SW480 (cell line): ENCODE measurements at regions not wholly inside any gene's neighbourhood (a gene's known extent, or its start where the extent isn't known, plus 50 kb on each side); places are given as distances from the start of the nearest gene placed in this dataset.
"Not testable (repeated sequence)": the region's sequence is repeated elsewhere in the genome, so short reads cannot be mapped to it uniquely, and the experiment has no call there.

ENCODE experiments used
- DNase-seq: peaks from one replicate; pipeline ENCODE4 v3.0.0-alpha.2; 2016; ENCODE audit warnings: low spot score

DNA sequence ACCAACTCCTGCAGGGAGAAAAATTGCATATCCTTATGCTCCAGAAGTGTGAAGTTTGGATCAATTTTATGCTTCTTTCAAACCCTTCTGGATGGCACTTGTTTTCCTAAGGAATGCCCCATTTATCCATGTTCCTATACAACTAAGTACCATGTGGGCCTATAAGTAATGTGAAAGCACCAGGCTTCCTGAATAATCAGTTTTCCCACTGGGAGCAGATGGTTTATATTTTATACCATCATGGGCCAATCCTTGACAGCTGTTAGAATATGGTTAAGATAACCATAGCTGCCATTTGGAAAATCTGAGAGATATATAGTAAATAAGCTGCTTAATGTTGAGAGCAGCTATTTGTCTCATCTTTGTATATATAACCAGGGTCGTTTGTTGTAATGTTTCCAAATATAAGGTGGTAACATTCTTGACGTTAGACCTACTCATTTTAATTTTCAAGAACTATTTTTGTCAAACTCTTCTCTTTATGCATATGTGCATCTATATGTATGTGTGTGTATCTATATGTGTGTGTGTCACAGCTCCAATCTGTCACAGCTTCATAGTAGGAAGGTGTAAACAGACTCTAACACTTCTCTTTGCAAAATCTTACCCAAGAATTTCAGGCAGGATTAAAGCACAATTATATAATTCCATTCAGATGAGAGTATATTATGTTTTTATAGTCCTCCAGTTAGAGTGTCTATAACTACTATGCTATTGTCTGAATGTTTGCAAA is 458.7 kb upstream of the GCFC2 start:
- DNase-seq = no peak

DNA sequence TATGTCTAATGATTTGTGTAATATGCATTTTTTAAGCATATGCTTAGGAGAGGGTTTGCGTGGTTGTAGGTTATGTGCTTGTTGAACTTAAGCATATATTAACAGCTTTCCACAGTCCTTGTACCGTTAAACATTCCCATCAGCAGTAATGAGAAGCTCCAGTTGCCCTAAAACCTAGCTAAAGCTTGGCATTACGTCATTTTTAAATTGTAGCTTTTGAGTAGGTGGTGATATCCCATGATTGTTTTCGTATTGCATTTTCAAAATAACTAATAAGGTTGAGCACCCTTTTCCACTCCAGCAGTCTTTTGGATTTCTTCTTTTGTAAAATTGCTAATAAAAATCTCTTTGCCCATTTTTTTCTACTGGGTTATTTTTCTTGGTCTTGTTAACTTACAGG is 453.1 kb upstream of the GCFC2 start:
- no peak for DNase-seq

DNA sequence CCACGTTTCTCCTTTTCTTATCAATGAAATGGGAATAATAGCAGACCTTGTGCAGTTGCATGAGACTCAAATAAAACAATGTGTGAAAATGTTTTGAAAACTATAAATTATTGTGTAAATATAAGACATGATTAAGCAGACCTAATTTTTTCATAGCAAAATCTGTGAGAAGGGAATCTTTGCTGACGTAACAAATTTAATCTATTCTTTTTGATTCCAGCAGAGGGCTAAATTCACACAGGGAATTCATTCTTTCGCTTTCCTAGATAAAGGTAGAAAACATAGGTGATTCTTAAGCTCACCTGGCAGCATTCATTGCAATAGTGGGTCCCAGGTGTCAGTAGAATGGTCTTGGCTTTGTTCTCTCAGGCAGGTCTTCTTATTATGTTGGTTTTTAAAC is 450.0 kb upstream of the GCFC2 start:
- DNase-seq = no peak

DNA sequence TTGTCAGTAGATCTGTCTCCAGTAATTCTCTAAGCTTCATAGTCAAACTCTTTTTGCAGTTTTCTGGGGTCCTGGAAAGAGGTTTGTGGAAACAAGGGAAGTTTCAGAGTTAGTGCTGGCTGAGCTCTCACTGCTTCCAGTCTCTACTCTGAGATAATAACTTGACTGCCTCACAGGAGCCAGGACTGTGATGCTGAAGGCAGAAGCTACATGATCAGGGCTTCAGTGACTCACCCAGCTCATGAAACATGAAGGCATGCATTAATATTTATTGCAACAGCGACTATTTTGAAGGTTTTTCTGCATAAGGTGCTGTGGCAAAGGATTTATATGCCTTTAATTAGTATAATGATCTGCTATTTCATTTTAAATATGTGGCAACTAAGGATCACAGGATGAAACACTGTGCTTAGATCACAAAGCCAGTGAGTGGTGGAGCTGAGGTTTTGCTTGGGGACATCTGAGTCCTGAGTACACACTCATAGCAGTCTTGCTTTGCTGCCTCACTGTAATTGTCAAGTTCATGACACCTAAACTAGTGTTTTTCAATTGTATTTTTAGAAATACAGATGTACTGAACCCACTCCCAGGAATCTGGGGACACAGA is 448.4 kb upstream of the GCFC2 start:
- no peak for DNase-seq

DNA sequence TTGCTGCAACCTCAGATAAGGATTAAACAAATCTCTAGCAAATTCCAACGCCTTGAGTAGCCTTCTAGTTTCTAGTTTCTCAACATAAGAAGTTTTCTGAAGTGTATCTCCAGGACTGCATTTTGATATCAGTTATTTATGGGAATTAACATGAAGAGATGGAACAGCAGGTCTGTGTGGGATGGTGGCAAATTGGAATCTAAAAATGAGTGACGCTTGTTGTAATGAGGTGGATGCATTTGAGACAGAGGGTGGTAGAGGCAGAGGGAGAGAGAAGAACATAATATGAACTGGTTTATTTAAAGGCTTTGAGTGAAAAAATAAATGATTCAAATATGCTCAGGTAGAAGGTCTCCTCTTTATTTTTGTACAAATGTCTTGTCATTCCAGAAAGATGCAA is 446.8 kb upstream of the GCFC2 start:
- no peak for DNase-seq

DNA sequence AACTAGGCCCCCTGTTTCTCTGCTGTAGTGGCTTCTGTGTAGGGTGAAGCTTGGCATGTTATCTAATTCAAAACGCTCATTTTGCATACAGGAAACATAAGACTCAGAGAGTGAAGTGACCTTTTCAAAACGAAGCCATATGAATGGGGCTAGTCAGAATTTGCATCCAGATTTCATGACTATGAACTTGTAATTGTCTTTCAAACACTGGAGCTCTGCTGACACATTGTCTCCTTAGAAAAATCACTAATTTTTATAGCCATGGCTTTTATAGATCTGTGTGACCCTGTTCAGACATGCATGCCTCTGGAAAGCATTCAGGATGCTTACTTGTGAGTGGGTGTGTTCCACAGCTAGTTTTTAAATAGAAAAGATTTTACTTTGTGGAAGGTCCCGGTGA is 444.3 kb upstream of the GCFC2 start:
- no peak for DNase-seq

DNA sequence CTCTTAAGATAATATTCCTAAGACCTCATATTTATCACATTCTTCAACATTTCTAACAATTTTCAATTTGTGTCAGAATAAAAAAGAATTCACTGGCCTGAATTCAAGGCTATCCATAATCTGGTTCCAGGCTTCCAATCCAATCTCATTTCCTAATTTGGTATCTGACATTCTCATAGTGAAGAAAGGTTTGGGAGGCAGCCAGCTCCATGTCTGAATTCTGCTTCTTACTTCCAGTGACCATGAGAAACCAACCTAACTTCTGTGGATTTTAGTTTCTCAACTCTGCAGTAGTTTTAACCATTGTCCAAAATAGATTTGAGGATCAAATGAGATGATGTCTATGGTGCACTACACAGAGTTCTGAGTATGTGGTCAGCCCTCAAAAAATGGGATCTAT is 439.1 kb upstream of the GCFC2 start:
- no peak for DNase-seq

DNA sequence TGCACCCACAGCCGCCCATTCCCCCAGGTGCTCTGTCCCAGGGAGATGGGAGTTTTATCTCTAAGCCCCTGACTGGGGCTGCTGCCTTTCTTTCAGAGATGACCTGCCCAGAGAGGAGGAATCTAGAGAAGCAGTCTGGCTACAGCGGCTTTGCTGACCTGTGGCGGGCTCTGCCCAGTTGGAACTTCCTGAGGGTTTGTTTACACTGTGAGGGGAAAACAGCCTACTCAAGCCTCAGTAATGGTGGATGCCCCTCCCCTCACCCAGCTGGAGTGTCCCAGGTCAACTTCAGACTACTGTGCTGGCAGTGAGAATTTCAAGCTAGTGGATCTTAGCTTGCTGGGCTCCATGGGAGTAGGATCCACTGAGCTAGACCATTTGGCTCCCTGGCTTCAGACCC is 428.6 kb upstream of the GCFC2 start:
- DNase-seq = not testable (repeated sequence)

DNA sequence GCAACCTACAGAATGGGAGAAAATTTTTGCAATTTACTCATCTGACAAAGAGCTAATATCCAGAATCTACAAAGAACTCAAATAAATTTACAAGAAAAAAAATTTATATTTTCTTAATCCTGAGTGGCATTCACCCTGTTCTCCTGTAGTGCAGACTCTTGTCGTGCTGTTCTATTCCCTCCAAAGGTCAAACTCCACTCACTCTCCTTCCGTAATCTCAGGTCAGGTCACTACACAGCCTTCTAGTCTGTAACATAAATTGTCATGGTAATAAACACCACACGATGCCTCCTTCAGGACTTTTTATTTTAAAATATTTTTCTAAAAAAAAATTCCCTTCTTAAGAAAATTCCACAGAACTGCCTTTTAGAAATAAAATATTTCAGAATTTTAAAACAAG is 417.9 kb upstream of the GCFC2 start:
- DNase-seq = no peak

DNA sequence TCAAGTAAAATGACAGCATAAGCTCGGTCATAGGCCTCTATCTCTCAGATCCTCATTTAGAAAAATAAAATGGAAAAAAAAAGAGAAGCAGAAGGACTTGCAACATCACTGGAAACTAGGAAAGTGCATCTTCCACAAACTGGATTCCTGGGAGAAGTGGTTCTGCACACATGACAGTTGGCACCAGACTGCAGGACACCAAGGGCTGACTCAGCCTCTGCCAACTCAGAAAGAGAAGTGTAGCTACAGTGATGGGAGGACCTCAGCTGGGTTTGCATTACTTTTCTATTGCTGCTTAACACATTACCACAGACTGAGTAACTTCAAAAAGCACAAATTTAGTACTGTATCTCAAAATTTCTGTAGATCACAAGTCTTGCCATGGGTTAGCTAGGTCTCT is 409.5 kb upstream of the GCFC2 start:
- no peak for DNase-seq

DNA sequence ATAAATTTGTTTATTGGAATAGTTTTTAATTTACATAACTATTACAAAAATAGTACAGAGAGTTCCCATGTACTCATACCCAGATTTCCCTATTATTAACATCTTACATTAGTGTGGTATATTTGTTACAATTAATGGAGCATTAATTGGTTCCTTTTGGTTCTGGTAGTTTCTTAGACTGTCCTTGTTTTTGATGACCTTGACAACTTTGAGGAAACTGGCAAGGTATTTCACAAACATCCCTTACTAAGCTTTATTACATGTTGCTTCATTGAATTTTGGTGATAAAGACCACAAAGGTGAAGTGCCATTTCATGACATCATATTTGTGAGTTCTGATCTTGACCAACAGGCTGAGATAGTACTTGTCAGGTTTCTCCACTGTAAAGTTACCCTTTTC is 379.0 kb upstream of the GCFC2 start:
- no peak for DNase-seq

DNA sequence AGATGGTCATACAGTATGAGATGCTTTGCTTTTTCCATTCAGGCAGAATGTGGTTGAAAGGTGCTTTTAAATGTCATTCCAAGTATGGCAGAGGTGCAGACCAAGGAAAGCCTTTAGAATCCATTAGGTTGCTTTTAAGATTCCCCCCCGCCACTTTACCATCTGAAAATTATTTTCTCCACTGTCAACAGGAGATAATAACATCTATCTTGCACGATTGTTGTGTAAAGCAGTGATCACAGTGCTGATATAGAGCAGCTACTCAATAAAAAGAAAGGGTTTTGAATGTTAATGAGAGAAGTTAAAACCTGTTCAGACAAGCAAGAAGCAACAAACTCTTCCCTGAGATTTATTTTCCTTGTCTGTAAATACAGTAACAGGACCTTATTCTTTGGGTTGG is 372.5 kb upstream of the GCFC2 start:
- DNase-seq = no peak

DNA sequence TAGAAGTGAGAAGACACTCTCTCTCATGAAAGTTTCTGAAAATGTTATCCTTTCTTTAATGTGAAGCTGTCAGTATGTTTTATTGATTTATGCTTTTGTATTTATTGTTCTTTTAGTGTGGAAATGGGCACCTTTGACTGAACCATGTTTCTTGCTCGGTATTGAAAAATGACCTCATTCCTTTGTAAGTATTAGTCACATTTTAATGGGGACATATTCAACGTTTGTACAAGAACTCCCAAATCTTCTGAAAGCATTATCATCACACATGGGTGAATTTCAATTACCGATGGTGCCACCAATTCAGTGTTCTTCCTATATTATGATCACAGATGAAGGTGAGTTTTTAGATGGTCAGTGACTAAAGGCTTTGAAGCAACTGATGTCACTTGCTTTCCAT is 371.8 kb upstream of the GCFC2 start:
- no peak for DNase-seq

DNA sequence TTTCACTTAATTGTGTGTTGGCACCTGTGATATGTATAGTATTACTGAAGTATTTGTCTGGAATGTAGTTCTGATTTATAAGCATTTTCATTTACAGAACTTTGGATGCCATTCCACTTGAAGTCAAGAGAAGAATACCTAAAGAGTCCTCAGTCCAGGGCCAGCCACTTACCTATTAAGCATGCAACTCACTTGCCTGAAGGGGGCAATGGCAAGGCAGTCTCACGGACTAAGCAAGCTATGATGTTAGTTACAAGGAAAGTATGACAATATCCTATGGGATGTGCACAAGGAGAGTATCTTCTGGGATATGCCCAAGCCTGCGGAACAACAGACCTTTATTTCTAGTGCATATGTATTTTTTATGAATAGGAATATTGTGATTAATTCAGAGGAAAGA is 369.4 kb upstream of the GCFC2 start:
- no peak for DNase-seq

DNA sequence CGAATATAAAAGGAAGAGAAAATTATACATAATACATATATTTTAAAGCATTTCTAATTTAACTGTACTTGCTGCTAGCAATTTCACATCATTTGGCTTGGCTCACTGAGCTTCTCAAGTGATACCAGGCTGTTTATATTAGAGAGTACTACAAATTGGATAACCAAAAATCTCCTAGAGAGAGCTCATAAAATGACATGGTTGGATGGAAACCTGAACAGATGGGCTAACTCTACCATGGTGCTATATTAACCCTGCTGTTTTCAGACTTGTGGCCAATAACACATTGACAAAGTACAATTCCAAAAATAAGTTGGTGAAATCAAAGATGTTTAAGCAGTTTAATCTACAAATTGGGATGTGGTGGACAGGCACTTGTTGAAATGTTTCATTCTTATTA is 364.4 kb upstream of the GCFC2 start:
- no peak for DNase-seq

DNA sequence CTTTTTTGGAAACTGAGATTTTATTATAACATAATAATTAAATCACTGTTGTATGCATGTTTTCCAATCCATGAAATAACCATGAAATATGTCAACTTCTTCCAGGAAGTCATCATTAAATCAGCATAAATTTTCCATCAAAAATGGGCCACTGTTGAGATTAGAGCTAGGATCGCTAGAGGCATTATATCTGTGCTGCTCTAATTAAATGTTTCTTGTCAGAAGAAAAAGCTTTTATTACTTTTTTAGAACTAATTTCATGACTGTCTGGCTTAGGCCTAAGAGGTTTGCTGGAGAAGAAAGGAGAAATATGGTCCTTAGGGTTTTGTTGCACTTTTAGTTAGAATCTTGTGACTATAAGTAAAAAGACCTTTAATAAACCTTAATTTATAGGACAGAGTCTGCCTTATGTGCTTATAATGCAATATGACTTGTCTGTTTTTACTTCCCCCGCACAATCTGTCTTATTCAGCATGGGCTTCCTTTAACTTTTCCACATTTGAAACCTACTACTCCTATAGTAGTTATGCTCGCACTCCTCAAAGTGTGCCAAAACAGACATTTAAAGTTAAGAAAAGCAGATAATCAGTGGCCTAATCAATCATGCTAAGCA is 363.4 kb upstream of the GCFC2 start:
- DNase-seq = no peak

DNA sequence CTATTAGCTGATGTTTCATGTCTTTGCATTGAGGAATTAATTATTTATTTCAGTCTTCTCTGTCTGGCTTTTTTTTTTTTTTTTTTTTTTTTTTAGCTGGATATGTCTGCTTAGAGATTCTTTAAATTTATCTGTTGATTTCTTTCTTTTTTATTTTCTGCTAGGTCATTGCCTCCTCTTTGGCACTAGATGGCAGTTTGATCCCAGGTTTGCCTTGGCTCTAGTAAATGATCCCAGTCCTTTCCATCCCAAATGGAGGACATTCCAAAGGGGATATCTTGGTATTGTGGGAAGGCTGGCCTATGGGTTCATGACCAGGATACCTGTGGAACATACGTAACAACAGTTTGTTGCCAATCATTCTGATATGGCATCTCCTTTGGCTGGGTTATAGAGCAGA is 339.5 kb upstream of the GCFC2 start:
- peak; percentile 11 for DNase-seq

DNA sequence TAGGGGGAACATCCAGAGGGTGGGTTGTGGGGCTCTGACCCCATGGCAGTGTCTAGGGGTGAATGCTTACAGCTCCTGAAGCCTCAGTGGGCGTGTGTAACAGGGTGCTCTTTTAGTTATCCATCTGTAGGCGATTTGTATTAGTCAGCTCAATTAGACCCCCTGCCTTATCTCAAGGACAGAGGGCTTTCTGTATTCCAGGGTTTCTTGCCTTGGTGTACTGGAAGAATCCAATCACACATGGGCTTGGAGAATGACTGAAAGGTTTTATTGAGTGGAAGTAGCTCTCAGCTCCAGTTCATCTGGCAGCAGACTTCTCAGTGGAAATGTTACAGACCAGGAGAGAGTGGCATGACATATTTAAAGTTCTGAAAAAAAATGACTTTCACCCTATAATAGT is 334.0 kb upstream of the GCFC2 start:
- no peak for DNase-seq

DNA sequence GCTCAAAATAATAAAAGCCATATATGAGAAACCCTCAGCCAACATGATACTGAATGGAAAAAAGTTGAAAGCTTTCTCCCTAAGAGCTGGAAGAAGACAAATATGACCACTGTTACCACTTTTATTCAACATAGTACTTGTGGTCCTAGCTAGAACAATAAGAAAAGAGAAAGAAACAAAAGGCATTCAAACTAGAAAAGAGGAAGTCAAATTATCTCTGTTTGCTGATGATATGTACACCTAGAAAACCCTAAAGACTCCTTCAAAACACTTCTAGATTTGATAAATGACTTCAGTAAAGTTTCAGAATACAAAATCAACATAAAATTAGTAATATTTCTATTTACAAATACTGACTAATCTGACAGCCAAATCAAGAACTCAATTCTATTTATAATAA is 328.8 kb upstream of the GCFC2 start:
- no peak for DNase-seq

DNA sequence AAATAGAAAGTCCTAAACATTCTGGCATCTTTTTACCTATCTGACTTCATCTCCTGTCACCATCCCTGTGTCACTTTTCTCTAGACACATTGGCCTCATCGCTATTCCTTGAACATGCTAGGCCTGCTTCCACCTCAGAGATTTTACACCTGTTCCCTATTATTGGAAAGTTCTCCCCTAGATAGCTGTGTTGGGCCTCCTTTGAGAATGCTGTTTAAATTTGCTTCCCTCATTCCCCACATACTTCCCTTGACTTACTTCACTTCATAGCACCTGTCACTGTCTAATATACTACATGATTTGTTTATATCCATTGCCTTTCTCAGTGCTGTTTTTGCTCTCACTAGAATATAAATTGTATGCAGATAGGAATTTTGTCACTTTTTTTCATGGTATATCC is 317.0 kb upstream of the GCFC2 start:
- DNase-seq = no peak

DNA sequence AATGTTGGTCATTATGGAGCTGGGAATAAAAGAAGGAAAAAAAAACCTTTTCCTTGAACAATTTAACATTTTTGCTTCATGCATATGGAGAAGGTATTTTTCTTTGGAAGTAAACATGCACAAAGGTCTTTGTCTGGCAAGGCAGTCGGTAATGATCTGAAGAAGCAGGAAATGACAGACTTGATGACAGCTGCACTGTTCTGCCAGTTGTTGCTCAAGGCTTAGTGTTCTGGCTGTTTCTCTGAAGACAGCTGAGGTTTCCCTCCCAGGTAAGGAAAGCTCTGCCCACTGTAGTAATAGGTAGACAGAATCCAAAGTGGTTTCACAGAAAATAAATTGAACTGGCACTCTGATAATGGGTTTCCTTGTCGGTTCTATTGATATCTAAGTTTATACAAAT is 308.4 kb upstream of the GCFC2 start:
- DNase-seq = no peak

DNA sequence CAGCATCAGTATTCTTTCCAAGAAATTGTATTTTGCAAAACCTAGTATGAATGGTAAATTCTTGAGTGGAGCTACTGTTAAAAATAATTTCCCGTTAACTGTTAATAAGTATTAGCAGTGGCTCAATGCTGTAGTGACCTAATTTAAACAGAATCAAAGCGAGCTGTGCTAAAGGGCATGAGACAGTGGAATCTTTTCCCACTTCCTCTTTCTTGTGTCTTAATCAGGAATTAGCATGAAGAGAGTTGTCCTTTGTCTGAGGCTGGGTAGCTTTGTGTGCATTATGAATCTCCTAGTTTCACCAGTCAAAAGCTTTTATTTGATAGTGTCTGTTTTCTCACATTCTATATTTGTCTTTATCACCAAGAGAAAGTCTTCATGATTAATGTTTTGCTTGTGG is 298.8 kb upstream of the GCFC2 start:
- no peak for DNase-seq

DNA sequence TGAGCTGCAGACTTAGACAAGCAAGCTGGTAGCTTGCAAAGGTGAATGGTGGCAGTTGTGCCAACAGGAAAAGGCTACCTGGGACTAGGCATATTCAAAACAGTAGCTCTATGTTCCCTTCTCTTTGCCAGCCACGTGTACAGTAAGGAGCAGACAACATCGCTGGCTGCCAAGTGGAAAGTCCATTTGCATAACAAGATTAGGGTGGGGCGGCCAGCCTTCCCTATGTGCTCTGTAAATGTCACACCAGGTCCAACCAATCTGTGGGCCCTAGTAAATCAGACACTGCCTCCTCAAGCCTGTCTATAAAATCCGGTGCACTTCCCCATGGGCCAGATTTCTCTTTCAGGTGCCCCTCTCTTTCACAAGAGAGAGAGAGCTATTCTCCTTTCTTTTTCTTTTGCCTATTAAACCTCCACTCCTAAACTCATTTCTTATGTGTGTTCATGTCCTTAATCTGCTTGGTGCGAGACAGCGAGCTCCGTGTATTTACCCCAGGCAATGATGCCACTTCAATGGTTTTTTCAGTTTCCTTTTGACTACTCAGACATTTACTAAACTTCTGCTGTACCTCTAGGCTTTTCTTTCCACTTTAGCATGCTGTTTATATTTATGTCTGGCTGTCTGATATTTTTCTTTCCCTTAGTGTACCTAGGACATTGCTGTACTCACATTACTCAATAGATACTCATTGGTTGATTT is 297.4 kb upstream of the GCFC2 start:
- no peak for DNase-seq
